HepG2 (cell line): ENCODE measurements at regions not wholly inside any gene's neighbourhood (a gene's known extent, or its start where the extent isn't known, plus 50 kb on each side); places are given as distances from the start of the nearest gene placed in this dataset.

Source experiments
- ATAC-seq: fragments of 200-7000 bp; cut with Tn5 transposase; 3 replicates; pipeline ENCODE4 v1.9.1; 2020; ENCODE audit warnings: mild to moderate bottlenecking, moderate library complexity
- BruUV-seq: library from RNA; stranded (reverse); fragments of 400-500 nt; replicated peaks from 2 replicates; lab custom pipeline; 2021; lab: Mats Ljungman, UMichigan
- CTCF ChIA-PET: fragments of 300-600 bp; formaldehyde crosslinking; extraction: SDS; loops from one replicate; lab custom pipeline; 2021; ENCODE audit warnings: low total read pairs, inconsistent platforms, low intra/inter-chr PET ratio; lab: Yijun Ruan, JAX
- POLR2A ChIA-PET: fragments of 350-600 bp; sonication (Branson Sonifier 250); formaldehyde crosslinking; loops from one replicate; lab custom pipeline; 2020; ENCODE audit warnings: antibody characterized with exemption, inconsistent platforms; lab: Yijun Ruan, JAX
- DNase-seq: peaks from one replicate; pipeline ENCODE4 v3.0.0-alpha.2; 2015; ENCODE audit warnings: low spot score
- FAIRE-seq: peaks from 3 replicates; lab custom pipeline; 2011; peaks lifted over from hg19 to GRCh38; lab: Jason Lieb, UNC
- H2AFZ ChIP-seq: one replicate; pipeline ENCODE4 v1.6.1; 2011; ENCODE audit warnings: low read length, inconsistent platforms
- H3K27ac ChIP-seq: fragments of 300-600 bp; 3 replicates; pipeline ENCODE4 v1.8.0; 2011; ENCODE audit warnings: mixed run types, mild to moderate bottlenecking, mixed read lengths, low read length, inconsistent platforms; ENCODE audit not compliant: insufficient read depth; ENCODE audit errors: extremely low read length
- H3K27me3 ChIP-seq, 2 experiments: fragments of 200-600 bp in 1 of 2; 2 replicates in 1 of 2; 3 replicates in 1 of 2; pipeline versions ENCODE4 v1.6.0 to v1.8.0; 2011; ENCODE audit warnings: low read length in 2 of 2, mild to moderate bottlenecking in 2 of 2, moderate library complexity in 2 of 2, inconsistent platforms in 1 of 2; ENCODE audit not compliant: insufficient read depth in 2 of 2, control insufficient read depth in 1 of 2
- H3K36me3 ChIP-seq, 2 experiments: fragments of 200-600 bp in 1 of 2; replicated peaks in 1 of 2; 2 replicates in 1 of 2; 3 replicates in 1 of 2; pipeline versions ENCODE4 v1.5.1 to v1.8.0; 2011; ENCODE audit warnings: low read length in 2 of 2, inconsistent platforms in 1 of 2; ENCODE audit not compliant: insufficient read depth in 2 of 2, control insufficient read depth in 1 of 2
- H3K4me1 ChIP-seq: 2 replicates; pipeline ENCODE4 v1.5.1; 2012; ENCODE audit warnings: low read length, inconsistent platforms; ENCODE audit not compliant: insufficient read depth
- H3K4me2 ChIP-seq: 2 replicates; pipeline ENCODE4 v1.6.0; 2011; ENCODE audit warnings: low read depth, low read length, inconsistent platforms
- H3K4me3 ChIP-seq, 3 experiments: fragments of 200-600 bp in 1 of 3; sonication (generic), shearing (Covaris generic) in 1 of 3; replicated peaks in 1 of 3; 2 replicates each; pipeline ENCODE4 v1.5.1; 2011 to 2016; ENCODE audit warnings: low read length in 3 of 3, inconsistent platforms in 2 of 3, low read depth in 2 of 3, mild to moderate bottlenecking in 2 of 3, control low read depth in 1 of 3, mixed read lengths in 1 of 3; ENCODE audit not compliant: insufficient read depth in 1 of 3
- H3K79me2 ChIP-seq: one replicate; pipeline ENCODE4 v1.6.1; 2011; ENCODE audit warnings: low read length, inconsistent platforms; ENCODE audit not compliant: insufficient read depth
- H3K9ac ChIP-seq: 2 replicates; pipeline ENCODE4 v1.6.0; 2011; ENCODE audit warnings: mild to moderate bottlenecking, low read depth, low read length, inconsistent platforms; ENCODE audit not compliant: insufficient read depth
- H3K9me3 ChIP-seq: 2 replicates; pipeline ENCODE4 v1.5.1; 2012; ENCODE audit warnings: mild to moderate bottlenecking, low read length
- H4K20me1 ChIP-seq: 2 replicates; pipeline ENCODE4 v1.6.0; 2011; ENCODE audit warnings: inconsistent platforms, mild to moderate bottlenecking, low read length, moderate library complexity; ENCODE audit not compliant: insufficient read depth
- STAT5B ChIP-seq: sonication (generic); formaldehyde crosslinking; IDR thresholded peaks from 2 replicates; pipeline ENCODE4 v1.4.0; 2020; ENCODE audit warnings: missing genetic modification reagents
- ZNF383 ChIP-seq: sonication (generic); formaldehyde crosslinking; IDR thresholded peaks from 2 replicates; pipeline ENCODE4 v1.4.0; 2020; ENCODE audit warnings: missing genetic modification reagents, mild to moderate bottlenecking, borderline replicate concordance
- ZNF775 ChIP-seq: sonication (generic); formaldehyde crosslinking; IDR thresholded peaks from 2 replicates; pipeline ENCODE4 v1.4.0; 2020; ENCODE audit warnings: missing genetic modification reagents, mild to moderate bottlenecking, moderate library complexity, borderline replicate concordance
- WGBS: methylation state at CpG from one replicate; pipeline ENCODE4 v1.1.6; 2017; ENCODE audit warnings: low lambda C conversion rate; 5-methylcytosine and 5-hydroxymethylcytosine counted together
- in situ Hi-C: cut with HindIII; loops from 2 replicates; pipeline ENCODE4 v1.10.0; 2017; ENCODE audit warnings: low pct_unique_long_range_greater_than_20kb; ENCODE audit not compliant: extremely low pct_ligation_motif_present
- intact Hi-C: fragments of 100-400 bp; cut with micrococcal nuclease; formaldehyde crosslinking; loops from one replicate; pipeline ENCODE4 v1.10.0; 2022; ENCODE audit not compliant: unreplicated experiment
- TF ChIP-seq, protein P1 (sequence below): sonication (generic); formaldehyde crosslinking; conservative IDR thresholded peaks from 2 replicates; pipeline ENCODE4 v1.8.0; 2022; ENCODE audit warnings: low read depth, missing genetic modification reagents
- TF ChIP-seq, protein P2 (sequence below): sonication (generic); formaldehyde crosslinking; IDR thresholded peaks from 2 replicates; pipeline ENCODE4 v1.5.1; 2020; ENCODE audit warnings: mild to moderate bottlenecking, moderate library complexity, missing genetic modification reagents

DNA sequence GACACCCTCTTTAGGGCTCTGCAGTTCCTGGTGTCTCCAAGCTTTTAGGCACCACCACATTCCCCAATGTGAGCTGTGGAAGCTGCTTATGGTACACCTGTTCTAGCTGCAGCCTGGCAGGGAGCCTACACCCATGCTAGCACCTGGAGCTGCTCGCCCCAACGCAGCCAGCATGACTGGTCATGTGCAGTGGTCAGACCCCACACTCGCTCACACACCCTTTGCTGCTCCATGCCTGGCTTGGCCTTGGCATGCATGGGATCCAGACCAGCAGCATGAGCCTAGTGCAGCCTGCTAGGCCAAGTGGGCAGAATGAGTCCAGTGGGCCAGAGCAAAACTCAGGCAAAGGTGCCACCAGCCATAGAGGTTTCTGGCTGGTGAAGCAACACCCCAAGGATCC, 86.4 kb upstream of the OSBPL8 start:
- H3K27ac ChIP-seq = no peak overlapping the region
- no peaks in the 10 kb centered on the region for H3K9me3 ChIP-seq
- ChIA-PET POLR2A (no interaction called here), CTCF (no interaction called here)
- H3K4me3 ChIP-seq = no peak overlapping the region
- H3K4me2 ChIP-seq = no peak overlapping the region
- H3K4me1 ChIP-seq = no peaks in the 10 kb centered on the region
- H3K27me3 ChIP-seq = peaks cover 0 to 2% of the 10 kb centered on the region in 2 experiments; a peak in 1 of 5 replicates
- no peak; the same call in 2 of the 3 replicates for ATAC-seq
- no peaks in the 10 kb centered on the region for H4K20me1 ChIP-seq
- intact Hi-C loops = no loop called here
- H3K9ac ChIP-seq = no peak overlapping the region
- BruUV-seq = no TSS peak
- TF ChIP-seq, protein P1, sequence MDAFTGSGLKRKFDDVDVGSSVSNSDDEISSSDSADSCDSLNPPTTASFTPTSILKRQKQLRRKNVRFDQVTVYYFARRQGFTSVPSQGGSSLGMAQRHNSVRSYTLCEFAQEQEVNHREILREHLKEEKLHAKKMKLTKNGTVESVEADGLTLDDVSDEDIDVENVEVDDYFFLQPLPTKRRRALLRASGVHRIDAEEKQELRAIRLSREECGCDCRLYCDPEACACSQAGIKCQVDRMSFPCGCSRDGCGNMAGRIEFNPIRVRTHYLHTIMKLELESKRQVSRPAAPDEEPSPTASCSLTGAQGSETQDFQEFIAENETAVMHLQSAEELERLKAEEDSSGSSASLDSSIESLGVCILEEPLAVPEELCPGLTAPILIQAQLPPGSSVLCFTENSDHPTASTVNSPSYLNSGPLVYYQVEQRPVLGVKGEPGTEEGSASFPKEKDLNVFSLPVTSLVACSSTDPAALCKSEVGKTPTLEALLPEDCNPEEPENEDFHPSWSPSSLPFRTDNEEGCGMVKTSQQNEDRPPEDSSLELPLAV (CRISPR knock-in tag) = no peak
- no peak for TF ChIP-seq ZNF383 (CRISPR knock-in tag)
- DNase-seq = no peak
- H3K79me2 ChIP-seq = no peaks in the 10 kb centered on the region
- no CpG with 5 or more reads among the region's 3 CpGs for WGBS
- no peaks in the 10 kb centered on the region for H3K36me3 ChIP-seq
- no peak overlapping the region for H2AFZ ChIP-seq
- in situ Hi-C loops = no loop called here
- no peak for FAIRE-seq

DNA sequence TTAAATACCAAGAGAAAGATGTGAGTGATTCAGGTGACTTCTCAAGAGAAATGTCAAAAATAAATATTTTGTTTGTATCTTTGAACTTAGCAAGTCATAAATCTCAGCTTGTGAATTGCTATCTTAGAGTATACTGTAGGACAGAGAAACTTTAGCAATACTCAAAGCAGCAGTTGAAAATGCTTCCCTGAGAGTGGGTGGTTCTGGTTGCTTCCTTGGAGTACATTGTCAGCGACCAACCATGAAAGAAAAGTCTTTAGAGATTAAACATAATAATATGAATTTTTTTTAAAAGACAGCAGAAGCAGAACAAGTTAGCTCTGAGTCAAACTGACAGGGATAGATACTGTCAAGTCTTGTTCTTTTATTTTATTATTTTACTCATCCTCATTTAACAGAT, 86.8 kb upstream of the OSBPL8 start:
- FAIRE-seq (no peak), ATAC-seq (no peak), DNase-seq (no peak)
- TF ChIP-seq ZNF775 (no peak), STAT5B (CRISPR knock-in tag) (no peak)
- TF ChIP-seq, protein P2, sequence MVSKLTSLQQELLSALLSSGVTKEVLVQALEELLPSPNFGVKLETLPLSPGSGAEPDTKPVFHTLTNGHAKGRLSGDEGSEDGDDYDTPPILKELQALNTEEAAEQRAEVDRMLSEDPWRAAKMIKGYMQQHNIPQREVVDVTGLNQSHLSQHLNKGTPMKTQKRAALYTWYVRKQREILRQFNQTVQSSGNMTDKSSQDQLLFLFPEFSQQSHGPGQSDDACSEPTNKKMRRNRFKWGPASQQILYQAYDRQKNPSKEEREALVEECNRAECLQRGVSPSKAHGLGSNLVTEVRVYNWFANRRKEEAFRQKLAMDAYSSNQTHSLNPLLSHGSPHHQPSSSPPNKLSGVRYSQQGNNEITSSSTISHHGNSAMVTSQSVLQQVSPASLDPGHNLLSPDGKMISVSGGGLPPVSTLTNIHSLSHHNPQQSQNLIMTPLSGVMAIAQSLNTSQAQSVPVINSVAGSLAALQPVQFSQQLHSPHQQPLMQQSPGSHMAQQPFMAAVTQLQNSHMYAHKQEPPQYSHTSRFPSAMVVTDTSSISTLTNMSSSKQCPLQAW (CRISPR knock-in tag) = no peak
- CTCF ChIA-PET = no interaction called here
- 5% methylated on average over 1 of the region's 1 CpG for WGBS
- H3K36me3 ChIP-seq = no peaks in the 10 kb centered on the region
- no peak overlapping the region for H3K9ac ChIP-seq
- H3K27ac ChIP-seq = no peak overlapping the region
- no peak overlapping the region for H3K4me2 ChIP-seq
- POLR2A ChIA-PET = no interaction called here
- in situ Hi-C loops (no loop called here), intact Hi-C loops (no loop called here)
- no peaks in the 10 kb centered on the region for H3K4me1 ChIP-seq
- no peak overlapping the region for H3K4me3 ChIP-seq
- BruUV-seq = no TSS peak
- peaks cover 0 to 2% of the 10 kb centered on the region in 2 experiments; a peak in 1 of 5 replicates for H3K27me3 ChIP-seq
- no peaks in the 10 kb centered on the region for H3K79me2 ChIP-seq
- no peaks in the 10 kb centered on the region for H4K20me1 ChIP-seq
- no peak overlapping the region for H2AFZ ChIP-seq
- H3K9me3 ChIP-seq = no peaks in the 10 kb centered on the region
